ENCODE measurements at regions not wholly inside any gene's neighbourhood (a gene's known extent, or its start where the extent isn't known, plus 50 kb on each side); places are given as distances from the start of the nearest gene placed in this dataset.
A peak's percentile ranks its signal among the peaks of the same experiment; 100 is the strongest.

GRCh38 chr9:88922091-88922490 is 69.2 kb upstream of the S1PR3 start:
- DNase-seq (ENCODE audit: low spot score), result no peak

GRCh38 chr9:88923092-88923491 is 68.2 kb upstream of the S1PR3 start:
- no peak for DNase-seq (ENCODE audit: low spot score)

GRCh38 chr9:88923653-88924288 is 67.5 kb upstream of the S1PR3 start:
- DNase-seq (ENCODE audit: low spot score), result no peak

DNA sequence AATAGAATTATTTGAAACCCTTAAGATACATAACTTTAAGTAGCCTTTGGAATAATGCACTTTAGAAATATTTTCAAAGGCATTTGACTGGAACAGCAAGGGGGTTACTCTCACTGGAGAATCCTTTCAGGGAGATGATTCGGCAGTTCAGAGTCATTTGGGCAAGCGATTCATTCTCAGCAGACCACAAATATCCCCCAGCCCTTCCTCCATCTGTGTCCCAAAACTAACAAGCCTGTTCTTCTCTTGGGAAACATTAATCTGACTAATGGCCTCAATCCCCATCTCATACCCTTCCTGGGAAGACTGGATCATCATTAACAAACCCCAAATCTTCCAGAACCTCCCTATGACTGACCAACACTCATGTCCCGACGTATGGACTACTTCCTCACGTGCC is 65.8 kb upstream of the S1PR3 start:
- DNase-seq (ENCODE audit: low spot score), result no peak

- no peak for DNase-seq (ENCODE audit: low spot score)
These were observed 64.3 kb upstream of the S1PR3 start for GRCh38 chr9:88926781-88927505.

GRCh38 chr9:88927510-88927909 is 63.8 kb upstream of the S1PR3 start:
- DNase-seq (ENCODE audit: low spot score), result no peak

GRCh38 chr9:88930716-88931115 is 60.6 kb upstream of the S1PR3 start:
- DNase-seq (ENCODE audit: low spot score), result no peak

DNA sequence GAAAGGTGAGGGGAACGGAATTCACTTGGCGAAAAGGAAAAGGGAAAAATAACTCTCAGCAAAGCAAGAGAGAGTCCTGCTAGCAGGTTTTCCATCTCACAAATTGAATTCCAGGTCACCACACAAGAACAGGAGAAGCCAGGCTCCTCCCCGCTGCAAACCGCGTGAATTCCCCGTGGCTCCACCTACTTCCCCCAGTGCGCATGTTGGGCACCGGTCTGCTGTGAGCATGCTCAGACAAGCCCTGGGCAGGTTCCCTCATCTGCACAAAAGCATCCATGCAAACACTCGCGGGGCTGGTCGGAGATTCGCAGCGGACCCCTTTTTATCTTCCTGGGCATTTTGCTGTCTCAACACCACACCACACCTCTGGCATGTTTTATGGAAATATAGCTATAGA is 58.5 kb upstream of the S1PR3 start:
- peak; percentile 12 for DNase-seq (ENCODE audit: low spot score)

DNA sequence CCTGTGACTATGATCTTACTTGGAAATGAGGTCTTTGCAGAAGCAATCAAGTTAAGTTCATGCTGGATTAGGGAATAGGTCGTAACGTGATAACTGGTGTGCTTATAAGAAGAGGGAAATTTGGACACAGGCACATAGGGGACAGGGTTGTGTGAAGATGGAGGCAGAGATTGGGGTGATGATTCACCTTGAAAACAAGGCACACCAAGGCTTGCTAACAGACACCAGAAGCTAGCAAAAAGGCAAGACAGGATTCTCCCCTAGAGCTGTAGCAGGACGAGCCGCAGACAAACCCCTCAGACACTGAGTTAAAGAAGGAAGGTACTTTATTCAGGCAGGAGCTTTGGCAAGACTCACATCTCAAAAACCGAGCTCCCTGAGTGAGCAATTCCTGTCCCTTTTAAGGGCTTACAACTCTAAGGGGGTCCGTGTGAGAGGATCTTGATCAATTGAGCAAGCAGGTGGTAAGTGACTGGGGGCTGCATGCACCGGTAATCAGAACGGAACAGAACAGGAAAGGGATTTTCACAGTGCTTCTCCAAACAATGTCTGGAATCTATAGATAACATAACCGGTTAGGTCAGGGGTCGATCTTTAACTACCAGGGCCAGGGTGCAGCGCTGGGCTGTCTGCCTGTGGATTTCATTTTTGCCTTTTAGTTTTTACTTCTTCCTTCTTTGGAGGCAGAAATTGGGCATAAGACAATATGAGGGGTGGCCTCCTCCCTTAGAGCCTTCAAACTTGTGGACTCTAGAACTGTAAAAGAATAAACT is 57.5 kb upstream of the S1PR3 start:
- no peak for DNase-seq (ENCODE audit: low spot score)

GRCh38 chr9:88934876-88935535 is 56.3 kb upstream of the S1PR3 start:
- no peak for DNase-seq (ENCODE audit: low spot score)

GRCh38 chr9:88936132-88936531 is 55.1 kb upstream of the S1PR3 start:
- DNase-seq (ENCODE audit: low spot score), result no peak

GRCh38 chr9:88936668-88937067 is 54.6 kb upstream of the S1PR3 start:
- DNase-seq (ENCODE audit: low spot score), result no peak

DNA sequence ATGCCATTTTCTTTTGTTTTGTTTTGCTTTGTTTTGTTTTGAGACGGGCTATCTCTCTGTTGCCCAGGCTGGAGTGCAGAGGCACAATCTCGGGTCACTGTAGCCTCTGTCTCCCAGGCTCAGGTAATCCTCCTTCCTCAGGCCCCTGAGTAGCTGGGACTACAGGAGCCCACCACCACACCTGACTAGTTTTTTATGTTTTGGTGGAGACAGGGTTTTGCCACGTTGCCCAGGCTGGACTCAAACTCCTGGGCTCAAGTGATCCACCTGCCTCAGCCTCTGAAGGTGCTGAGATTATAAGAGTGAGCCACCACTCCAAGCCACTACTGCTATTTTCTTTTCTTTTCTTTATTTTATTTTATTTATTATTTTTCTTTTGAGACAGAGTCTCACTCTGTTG is 54.0 kb upstream of the S1PR3 start:
- no peak for DNase-seq (ENCODE audit: low spot score)

- DNase-seq (ENCODE audit: low spot score), result no peak
These were observed 53.1 kb upstream of the S1PR3 start for GRCh38 chr9:88938189-88938588.

Small RNA genes in the stretch of these regions (small RNA-seq; reads per million reads assigned to genes)
- 0 reads per million in 2 experiments for gene MIR4289

Data from SK-N-DZ (cell line).